GM18507 (cell line): ENCODE measurements at regions not wholly inside any gene's neighbourhood (a gene's known extent, or its start where the extent isn't known, plus 50 kb on each side); places are given as distances from the start of the nearest gene placed in this dataset.

ENCODE experiments used
- DNase-seq: peaks from one replicate; pipeline ENCODE4 v3.0.0; 2011; ENCODE audit warnings: low read depth; ENCODE audit not compliant: insufficient read length; ENCODE audit errors: extremely low spot score
- FAIRE-seq: peaks from 2 replicates; lab custom pipeline; 2011; peaks lifted over from hg19 to GRCh38; lab: Jason Lieb, UNC

GRCh38 chr5:4137781-4138180 lies 542.1 kb downstream of the IRX1 start:
- no peak for DNase-seq
- FAIRE-seq: no peak

GRCh38 chr5:4142842-4143241 lies 547.2 kb downstream of the IRX1 start:
- no peak for FAIRE-seq
- no peak for DNase-seq

- DNase-seq (no peak), FAIRE-seq (no peak)
Measured at GRCh38 chr5:4144411-4145007, 548.9 kb downstream of the IRX1 start.

DNA sequence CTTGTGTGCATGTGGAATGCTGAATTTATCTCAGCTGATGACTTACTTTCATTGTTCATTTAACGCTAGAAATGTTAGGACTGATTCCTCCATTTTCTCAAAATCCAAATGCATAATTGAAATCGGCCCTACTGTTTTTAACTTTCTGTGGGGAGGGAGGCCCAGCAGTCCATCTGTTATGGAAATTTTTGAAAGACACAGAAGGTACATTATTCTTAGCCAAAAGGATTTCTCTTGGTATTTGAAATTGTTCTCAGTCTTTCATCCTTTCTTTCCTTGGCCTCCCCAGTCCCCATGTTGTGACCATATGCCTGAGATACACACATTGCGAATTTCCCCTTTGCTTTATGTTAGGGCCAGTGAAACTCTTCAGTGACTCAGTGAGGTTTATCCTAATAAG lies 549.9 kb downstream of the IRX1 start:
- FAIRE-seq (no peak), DNase-seq (no peak)

DNA sequence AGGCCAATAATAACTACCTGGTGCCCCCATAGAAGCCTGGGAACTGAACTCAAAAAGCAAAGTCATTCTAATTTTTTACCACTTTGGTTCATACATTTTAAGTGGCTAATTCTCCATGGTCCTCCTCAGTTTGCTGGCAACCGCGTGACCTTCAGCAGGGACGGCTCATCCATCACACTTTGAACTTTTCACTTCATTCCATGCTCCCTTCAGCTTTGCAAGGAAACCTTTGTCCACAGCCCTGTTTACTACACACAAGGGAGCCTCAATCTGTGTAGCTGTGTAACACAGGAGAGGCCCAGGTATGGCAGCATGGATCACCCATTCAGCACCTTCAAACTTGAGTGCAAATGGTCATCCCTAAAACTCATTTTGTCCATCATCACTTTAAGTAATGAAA lies 552.4 kb downstream of the IRX1 start:
- FAIRE-seq (no peak), DNase-seq (no peak)

DNA sequence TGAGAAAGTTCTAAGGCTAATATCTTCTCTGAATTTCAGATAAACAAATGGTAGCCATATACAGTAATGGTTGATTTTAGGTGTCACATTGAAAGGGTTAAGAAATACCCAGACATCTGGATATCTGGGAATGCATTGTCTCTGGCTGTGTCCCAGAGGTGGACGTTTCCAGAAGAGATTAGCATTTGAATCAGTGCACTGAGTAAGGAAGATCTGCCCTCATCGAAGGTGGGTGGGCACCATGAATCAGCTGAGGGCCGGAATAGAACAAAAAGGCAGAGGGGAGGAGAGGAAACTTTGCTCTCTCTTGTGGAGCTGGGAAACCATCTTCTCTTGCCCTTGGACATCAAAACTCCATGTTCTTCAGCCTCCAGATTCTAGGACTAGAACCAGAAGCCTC lies 554.4 kb downstream of the IRX1 start:
- no peak for FAIRE-seq
- no peak for DNase-seq

DNA sequence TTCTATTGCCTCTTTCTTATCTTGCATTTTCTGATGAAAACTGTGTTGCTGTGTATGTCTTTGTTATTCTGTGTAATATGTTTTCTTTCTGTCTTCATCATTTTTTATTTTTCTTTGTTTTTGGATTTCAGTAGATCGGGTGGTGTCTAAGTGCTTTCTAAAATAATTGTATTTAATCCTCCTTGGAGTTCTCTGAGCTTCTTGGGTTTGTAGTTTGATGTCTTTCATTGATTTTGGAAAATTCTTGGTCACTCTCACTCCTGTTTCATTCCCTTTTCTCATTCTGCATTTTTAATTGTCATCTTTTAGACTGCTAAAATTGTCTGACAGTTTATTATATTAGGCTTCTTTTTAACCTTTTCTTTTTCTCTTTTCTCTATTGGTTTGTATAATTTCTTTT lies 560.5 kb downstream of the IRX1 start:
- DNase-seq: no peak
- no peak for FAIRE-seq

DNA sequence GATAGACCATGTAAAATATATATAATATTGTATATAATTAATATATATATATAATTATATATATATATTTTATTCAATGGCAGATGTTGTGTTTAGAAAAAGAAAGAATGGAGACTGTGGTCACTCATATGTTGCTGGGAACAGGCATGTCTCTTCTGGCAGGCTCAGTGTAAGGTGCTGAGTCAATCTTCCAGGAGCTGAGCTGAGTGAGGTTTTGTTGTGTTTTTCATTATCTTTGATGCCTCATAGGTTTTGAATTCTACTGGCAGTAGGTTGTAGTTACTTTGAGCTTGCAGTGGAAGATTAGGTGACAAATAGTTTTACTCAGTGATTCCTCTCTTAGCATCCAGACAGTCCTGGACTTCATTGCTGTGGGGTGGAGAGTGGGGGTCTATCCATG lies 561.3 kb downstream of the IRX1 start:
- FAIRE-seq: no peak
- DNase-seq: no peak

- FAIRE-seq (no peak), DNase-seq (no peak)
Measured at GRCh38 chr5:4158750-4159447, 563.3 kb downstream of the IRX1 start.

GRCh38 chr5:4159681-4160080 lies 564.0 kb downstream of the IRX1 start:
- no peak for DNase-seq
- no peak for FAIRE-seq

GRCh38 chr5:4164167-4164566 lies 568.5 kb downstream of the IRX1 start:
- FAIRE-seq (no peak), DNase-seq (no peak)

DNA sequence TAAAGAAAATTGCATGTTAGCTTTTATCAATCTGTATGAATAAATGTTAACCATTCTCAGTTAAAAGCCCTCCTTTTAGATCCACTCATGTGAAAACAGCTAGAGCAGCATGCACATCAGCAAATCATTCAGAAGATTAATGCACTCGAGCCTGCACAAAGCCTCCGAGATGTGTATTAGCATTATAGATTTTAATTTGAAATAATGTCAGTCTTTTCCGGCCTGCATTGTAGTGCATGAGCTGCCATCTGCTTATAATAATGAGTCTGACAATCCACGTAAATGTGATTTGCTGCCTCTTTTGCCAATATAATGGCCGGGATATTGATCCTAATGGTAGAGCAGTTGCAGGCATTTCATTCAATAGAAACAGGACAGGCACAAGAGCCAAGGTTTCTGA lies 585.1 kb downstream of the IRX1 start:
- no peak for FAIRE-seq

DNA sequence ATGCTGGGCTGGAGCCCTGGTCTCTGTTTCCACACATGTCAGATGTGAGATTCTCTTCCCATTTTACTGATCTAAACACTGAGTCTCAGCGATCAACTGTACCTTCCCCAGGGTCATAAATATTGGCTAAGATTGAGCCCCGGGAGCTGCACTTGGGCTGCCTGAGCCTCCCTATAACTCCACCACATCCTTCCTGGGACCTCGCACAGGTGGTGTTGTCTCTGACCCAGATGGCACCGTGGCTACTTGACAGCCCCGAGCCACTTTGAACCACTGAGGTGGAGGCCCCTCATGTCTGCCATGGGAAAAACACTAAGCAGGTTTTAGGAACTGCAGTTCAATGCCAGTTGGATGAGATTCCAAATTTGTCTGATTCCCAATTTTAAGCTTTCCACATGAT lies 586.5 kb downstream of the IRX1 start:
- no peak for DNase-seq
- no peak for FAIRE-seq

More for the DNA sequence above, 585.1 kb downstream of the IRX1 start:
- no peak for DNase-seq

DNA sequence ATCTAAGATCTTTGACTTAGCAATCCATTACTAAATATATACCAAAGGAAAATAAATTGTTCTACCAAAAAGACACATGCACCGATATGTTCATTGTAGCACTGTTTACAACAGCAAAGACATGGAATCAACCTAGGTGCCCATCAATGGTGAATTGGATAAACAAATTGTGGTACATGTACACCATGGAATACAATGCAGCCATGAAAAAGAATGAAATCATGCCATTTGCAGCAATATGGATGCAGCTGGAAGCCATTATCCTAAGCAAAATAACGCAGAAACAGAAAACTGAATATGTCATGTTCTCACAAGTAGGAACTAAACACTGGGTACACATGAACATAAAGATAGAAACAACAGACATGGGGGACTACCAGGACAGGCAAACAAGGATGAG lies 589.5 kb downstream of the IRX1 start:
- no peak for DNase-seq
- FAIRE-seq: no peak

DNA sequence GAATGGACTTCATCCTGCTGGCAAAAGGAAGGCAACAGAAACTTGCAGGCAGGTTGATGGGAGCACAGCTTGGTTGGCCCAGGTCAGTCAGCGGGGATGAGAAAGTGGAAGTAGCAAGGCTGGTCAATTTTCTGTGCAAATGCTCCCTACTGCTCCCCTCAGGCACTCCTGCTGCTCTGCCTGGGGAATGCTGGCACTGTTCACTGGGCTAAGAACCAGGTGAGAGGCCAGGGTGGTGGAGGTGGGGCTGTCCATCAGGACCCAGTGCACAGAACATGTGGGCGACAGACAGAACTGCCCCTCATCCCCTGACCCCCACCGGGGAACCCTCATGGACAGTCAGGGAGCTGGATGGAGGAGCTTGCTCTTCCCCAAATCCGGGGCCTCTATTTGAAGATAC lies 593.1 kb downstream of the IRX1 start:
- no peak for DNase-seq
- FAIRE-seq: no peak

GRCh38 chr5:4189317-4189716 lies 593.7 kb downstream of the IRX1 start:
- FAIRE-seq (no peak), DNase-seq (no peak)

DNA sequence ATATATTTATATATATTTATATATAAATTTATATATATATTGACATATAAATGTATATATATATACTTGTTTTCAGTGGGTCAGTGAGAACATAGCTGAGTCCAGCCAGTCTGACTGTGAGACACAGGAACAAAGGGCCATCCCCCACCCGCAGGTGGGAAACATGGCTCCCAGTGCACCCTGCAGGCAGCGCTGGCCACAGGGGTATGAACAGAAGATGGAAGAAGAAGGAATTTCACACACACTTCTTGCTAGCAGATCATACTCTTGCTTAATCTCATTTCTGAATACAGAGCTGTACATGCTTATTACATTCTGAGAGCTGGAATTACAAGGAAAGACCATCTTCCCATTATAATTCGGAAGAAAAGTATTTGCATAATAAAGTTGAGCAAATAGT lies 595.4 kb downstream of the IRX1 start:
- FAIRE-seq (no peak), DNase-seq (no peak)

DNA sequence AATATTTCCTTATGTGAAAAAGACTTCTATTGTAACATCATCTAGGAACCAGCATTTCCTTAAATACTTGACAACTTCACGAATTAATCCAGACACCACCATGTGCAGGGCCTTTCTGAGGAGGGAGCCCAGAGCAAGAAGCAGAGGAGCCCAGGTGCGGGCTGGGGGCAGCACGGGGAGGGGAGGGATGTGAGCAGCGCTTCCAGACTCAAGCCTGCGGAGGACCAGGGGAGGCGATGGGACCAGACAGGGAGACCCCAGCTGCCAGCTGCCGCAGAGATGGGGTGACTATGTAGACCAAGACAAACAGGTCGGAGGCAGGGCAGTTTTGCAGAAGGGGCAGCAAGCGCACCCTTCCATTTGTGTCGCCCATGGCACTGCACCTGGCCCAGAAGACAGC lies 596.1 kb downstream of the IRX1 start:
- FAIRE-seq (no peak), DNase-seq (no peak)

- DNase-seq (no peak), FAIRE-seq (no peak)
Measured at GRCh38 chr5:4192111-4192510, 596.5 kb downstream of the IRX1 start.

GRCh38 chr5:4196744-4197143 lies 601.1 kb downstream of the IRX1 start:
- DNase-seq (no peak), FAIRE-seq (no peak)

DNA sequence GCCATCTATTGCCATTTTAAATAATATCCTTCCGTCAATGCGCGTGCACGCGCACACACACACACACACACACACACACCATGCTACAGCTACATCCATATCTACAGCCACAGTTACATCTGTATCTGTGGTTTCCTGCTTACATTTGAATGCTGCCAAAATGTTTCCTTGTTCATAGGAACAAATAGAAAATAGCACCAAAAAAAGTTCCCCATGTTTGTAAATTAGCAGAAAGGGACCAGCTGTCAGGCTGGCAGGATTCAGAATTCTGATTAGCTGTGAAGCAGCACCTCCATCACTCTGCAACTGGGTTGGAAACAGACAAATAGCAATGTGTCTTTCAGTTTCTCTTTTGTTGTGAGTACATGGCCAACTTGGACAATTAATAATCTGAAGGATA lies 601.5 kb downstream of the IRX1 start:
- FAIRE-seq (no peak), DNase-seq (no peak)

GRCh38 chr5:4198461-4198860 lies 602.8 kb downstream of the IRX1 start:
- DNase-seq: no peak
- no peak for FAIRE-seq
